Activated naive CD4-positive, alpha-beta T cell treated with anti-CD3 and anti-CD28 coated beads, Interleukin-2, amount 10 ng/mL, durations not matched to agents 7 days and 5 days (primary cell): ENCODE measurements at regions not wholly inside any gene's neighbourhood (a gene's known extent, or its start where the extent isn't known, plus 50 kb on each side); places are given as distances from the start of the nearest gene placed in this dataset.

Experiments used
- CTCF ChIA-PET: fragments of 350-600 bp; sonication (Branson Sonifier 250); formaldehyde crosslinking; loops from one replicate; lab custom pipeline; 2021; ENCODE audit warnings: antibody characterized with exemption; lab: Charles Lee
- DNase-seq: peaks from one replicate; pipeline ENCODE4 v3.0.0-alpha.2; 2020
- H3K27ac Mint-ChIP-seq: one replicate; pipeline ENCODE4 v1.8.0; 2021; ENCODE audit warnings: mild to moderate bottlenecking, moderate library complexity, mixed read lengths
- H3K27me3 Mint-ChIP-seq: one replicate; pipeline ENCODE4 v1.8.0; 2021; ENCODE audit warnings: mild to moderate bottlenecking, mixed read lengths
- H3K36me3 Mint-ChIP-seq: one replicate; pipeline ENCODE4 v1.8.0; 2021; ENCODE audit warnings: mixed read lengths
- H3K4me1 Mint-ChIP-seq: one replicate; pipeline ENCODE4 v1.8.0; 2021; ENCODE audit warnings: mixed read lengths
- H3K4me3 Mint-ChIP-seq: one replicate; pipeline ENCODE4 v1.8.0; 2021; ENCODE audit warnings: mild to moderate bottlenecking, moderate library complexity, mixed read lengths
- H3K9me3 Mint-ChIP-seq: one replicate; pipeline ENCODE4 v1.8.0; 2021; ENCODE audit warnings: mixed read lengths

DNA sequence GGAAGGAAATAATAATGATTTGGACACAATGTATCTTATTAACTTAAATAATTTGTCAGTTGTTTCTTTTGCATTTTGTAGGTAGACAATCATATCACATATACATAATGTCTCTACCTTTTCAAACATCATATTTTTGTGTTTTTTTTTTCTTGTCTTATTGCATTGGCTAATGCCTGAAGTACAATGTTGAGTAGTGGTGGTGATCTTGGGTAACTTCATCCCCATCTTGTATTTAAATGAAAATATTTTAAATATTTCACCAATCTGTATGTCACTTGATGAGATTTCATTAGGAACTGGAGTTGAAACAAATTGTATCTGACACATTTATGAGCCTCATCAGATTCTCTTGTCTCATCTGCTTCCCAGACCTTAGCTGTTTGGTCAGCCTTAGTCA is 109.7 kb upstream of the LHX5 start:
- no peaks in the 10 kb centered on the region for H3K4me1 Mint-ChIP-seq
- H3K9me3 Mint-ChIP-seq = peaks cover 5% of the 10 kb centered on the region
- no peak overlapping the region for H3K4me3 Mint-ChIP-seq
- H3K27me3 Mint-ChIP-seq = peaks cover 7% of the 10 kb centered on the region
- no peak overlapping the region for H3K27ac Mint-ChIP-seq
- no peak for DNase-seq
- CTCF ChIA-PET = no interaction called here
- no peaks in the 10 kb centered on the region for H3K36me3 Mint-ChIP-seq

DNA sequence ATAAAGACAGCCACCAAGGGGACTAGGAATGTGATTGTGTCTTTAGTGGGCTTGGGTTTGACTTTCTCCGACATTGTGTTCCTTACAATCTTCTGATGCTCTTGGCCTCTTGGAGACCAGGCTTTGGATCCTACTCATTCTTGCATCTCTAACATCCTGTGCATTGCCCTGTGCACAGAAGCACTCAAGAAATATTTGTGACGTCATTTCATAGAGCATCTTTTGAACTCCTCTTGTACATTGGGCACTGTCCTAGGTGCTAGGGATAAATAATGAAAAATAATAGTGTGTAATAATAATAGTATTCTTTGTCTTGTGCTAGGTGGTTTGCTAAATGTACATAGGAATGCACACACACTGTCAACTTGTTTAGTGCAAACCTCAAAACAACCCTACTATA is 108.8 kb upstream of the LHX5 start:
- CTCF ChIA-PET = no interaction called here
- Mint-ChIP-seq H3K9me3 (peaks cover 5% of the 10 kb centered on the region), H3K27ac (no peak overlapping the region), H3K27me3 (peaks cover 7% of the 10 kb centered on the region), H3K4me3 (no peak overlapping the region), H3K4me1 (no peaks in the 10 kb centered on the region), H3K36me3 (no peaks in the 10 kb centered on the region)
- no peak for DNase-seq

- peaks cover 5% of the 10 kb centered on the region for H3K9me3 Mint-ChIP-seq
- H3K36me3 Mint-ChIP-seq = no peaks in the 10 kb centered on the region
- H3K4me3 Mint-ChIP-seq = no peak overlapping the region
- CTCF ChIA-PET = no interaction called here
- H3K4me1 Mint-ChIP-seq = no peaks in the 10 kb centered on the region
- no peak for DNase-seq
- H3K27ac Mint-ChIP-seq = no peak overlapping the region
- no peaks in the 10 kb centered on the region for H3K27me3 Mint-ChIP-seq
Observed at GRCh38 chr12:113577464-113578129, 105.9 kb upstream of the LHX5 start.

GRCh38 chr12:113575386-113575785 is 103.7 kb upstream of the LHX5 start:
- DNase-seq = no peak
- CTCF ChIA-PET = no interaction called here
- Mint-ChIP-seq H3K36me3 (no peaks in the 10 kb centered on the region), H3K27ac (no peak overlapping the region), H3K4me3 (no peak overlapping the region), H3K4me1 (no peaks in the 10 kb centered on the region), H3K9me3 (no peaks in the 10 kb centered on the region), H3K27me3 (no peaks in the 10 kb centered on the region)

DNA sequence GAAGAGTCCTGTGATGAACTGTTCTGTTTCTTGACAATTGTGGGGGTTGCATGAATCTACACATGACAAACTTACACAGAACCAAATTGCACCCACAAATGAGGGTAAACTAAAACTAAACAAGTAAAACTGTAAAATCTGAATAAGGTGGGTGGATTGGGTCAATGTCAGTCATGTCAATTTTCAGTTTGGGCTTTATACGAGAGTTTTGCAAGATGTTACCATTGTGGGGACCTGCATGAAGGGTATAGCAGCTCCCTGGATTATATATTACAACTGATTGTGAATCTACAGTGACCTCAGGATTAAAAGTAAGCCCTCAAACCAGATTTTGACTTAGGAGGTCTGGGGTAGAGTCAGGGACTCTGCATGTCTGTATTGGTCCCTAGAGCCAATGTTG is 101.5 kb upstream of the LHX5 start:
- Mint-ChIP-seq H3K4me3 (no peak overlapping the region), H3K36me3 (no peaks in the 10 kb centered on the region), H3K9me3 (no peaks in the 10 kb centered on the region), H3K4me1 (no peaks in the 10 kb centered on the region), H3K27ac (no peak overlapping the region), H3K27me3 (no peaks in the 10 kb centered on the region)
- CTCF ChIA-PET = no interaction called here
- no peak for DNase-seq

- CTCF ChIA-PET = interaction anchor here (0.8 kb wide), 1 partner anchor 23 kb away, joined by 4 read pairs; no protein-coding TSS in a partner anchor
- DNase-seq = no peak
- no peaks in the 10 kb centered on the region for H3K4me1 Mint-ChIP-seq
- H3K9me3 Mint-ChIP-seq = no peaks in the 10 kb centered on the region
- H3K27ac Mint-ChIP-seq = no peak overlapping the region
- H3K36me3 Mint-ChIP-seq = no peaks in the 10 kb centered on the region
- H3K4me3 Mint-ChIP-seq = no peak overlapping the region
- H3K27me3 Mint-ChIP-seq = no peaks in the 10 kb centered on the region
Observed at GRCh38 chr12:113571713-113572112, 100.0 kb upstream of the LHX5 start.

- H3K27ac Mint-ChIP-seq = no peak overlapping the region
- H3K36me3 Mint-ChIP-seq = no peaks in the 10 kb centered on the region
- H3K4me1 Mint-ChIP-seq = no peaks in the 10 kb centered on the region
- H3K9me3 Mint-ChIP-seq = no peaks in the 10 kb centered on the region
- no peak overlapping the region for H3K4me3 Mint-ChIP-seq
- peaks cover 7% of the 10 kb centered on the region for H3K27me3 Mint-ChIP-seq
- CTCF ChIA-PET = no interaction called here
- DNase-seq = no peak
Observed at GRCh38 chr12:113569806-113570205, 98.1 kb upstream of the LHX5 start.

- Mint-ChIP-seq H3K36me3 (no peaks in the 10 kb centered on the region), H3K4me1 (no peaks in the 10 kb centered on the region), H3K27me3 (peaks cover 7% of the 10 kb centered on the region), H3K4me3 (no peak overlapping the region), H3K27ac (no peak overlapping the region), H3K9me3 (no peaks in the 10 kb centered on the region)
- no peak for DNase-seq
- CTCF ChIA-PET = no interaction called here
Observed at GRCh38 chr12:113568021-113568420, 96.3 kb upstream of the LHX5 start.

GRCh38 chr12:113565368-113565767 is 93.7 kb upstream of the LHX5 start:
- CTCF ChIA-PET = no interaction called here
- Mint-ChIP-seq H3K4me3 (no peak overlapping the region), H3K27me3 (peaks cover 7% of the 10 kb centered on the region), H3K9me3 (no peaks in the 10 kb centered on the region), H3K4me1 (no peaks in the 10 kb centered on the region), H3K36me3 (no peaks in the 10 kb centered on the region), H3K27ac (no peak overlapping the region)
- DNase-seq = no peak

DNA sequence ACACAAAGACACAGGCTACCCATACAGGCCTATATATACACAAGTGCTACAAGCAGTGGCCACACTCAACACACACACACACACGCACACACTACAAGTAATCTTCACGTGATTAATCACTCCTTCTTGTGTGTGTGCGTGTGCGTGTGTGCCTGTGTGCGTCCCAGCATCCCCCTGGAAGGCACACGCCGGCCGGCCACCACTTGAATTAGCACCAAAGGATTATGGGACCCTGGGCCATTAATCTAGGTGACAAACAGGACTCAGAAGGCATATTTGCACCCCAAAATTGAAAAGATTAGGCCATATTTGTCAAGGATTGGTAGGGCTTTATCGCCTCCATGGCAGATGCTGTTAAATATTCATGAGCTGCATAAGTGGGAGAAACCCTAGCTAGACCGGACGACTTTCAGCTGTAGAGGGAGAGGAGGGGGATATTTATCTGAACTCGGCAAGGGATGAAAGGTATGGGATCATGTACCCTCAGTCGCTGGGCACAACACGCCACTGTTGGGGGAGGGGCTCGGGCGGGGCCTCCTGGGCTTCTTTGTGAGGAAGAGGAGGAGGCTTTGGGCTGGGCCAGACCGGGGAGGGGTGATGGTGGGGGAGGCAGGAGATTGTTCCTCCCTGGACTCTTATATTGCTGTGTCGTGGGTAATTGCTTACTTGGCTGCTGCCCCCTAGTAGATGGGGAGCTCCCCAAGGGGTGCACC is 89.6 kb upstream of the LHX5 start:
- Mint-ChIP-seq H3K27ac (no peak overlapping the region), H3K4me3 (no peak overlapping the region), H3K36me3 (no peaks in the 10 kb centered on the region), H3K9me3 (no peaks in the 10 kb centered on the region), H3K4me1 (no peaks in the 10 kb centered on the region), H3K27me3 (peaks cover 7% of the 10 kb centered on the region)
- CTCF ChIA-PET = no interaction called here
- no peak for DNase-seq

- H3K9me3 Mint-ChIP-seq = no peaks in the 10 kb centered on the region
- no peaks in the 10 kb centered on the region for H3K4me1 Mint-ChIP-seq
- H3K27me3 Mint-ChIP-seq = no peaks in the 10 kb centered on the region
- CTCF ChIA-PET = no interaction called here
- no peaks in the 10 kb centered on the region for H3K36me3 Mint-ChIP-seq
- H3K27ac Mint-ChIP-seq = no peak overlapping the region
- no peak overlapping the region for H3K4me3 Mint-ChIP-seq
- no peak for DNase-seq
Observed at GRCh38 chr12:113559466-113559865, 87.8 kb upstream of the LHX5 start.

DNA sequence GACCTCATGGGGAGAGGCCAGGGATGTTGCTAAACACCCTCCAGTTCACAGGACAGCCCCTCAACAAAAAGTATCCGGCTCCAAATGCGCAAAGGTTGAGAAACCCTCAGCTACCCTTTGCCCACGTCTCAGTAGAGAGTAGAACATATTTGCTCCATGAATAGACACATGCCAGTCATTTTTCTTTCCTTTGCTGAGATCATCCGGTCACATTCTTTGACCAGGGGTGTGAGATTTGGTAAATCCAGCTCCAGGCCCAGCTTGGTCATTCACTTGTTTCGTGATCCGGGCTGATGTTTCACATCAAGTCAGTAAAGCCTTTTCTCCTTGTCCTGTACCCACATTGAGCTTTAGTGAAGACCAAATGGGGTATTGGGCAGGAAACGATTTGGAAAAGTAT is 83.6 kb upstream of the LHX5 start:
- CTCF ChIA-PET = no interaction called here
- no peaks in the 10 kb centered on the region for H3K36me3 Mint-ChIP-seq
- no peak for DNase-seq
- H3K4me3 Mint-ChIP-seq = no peak overlapping the region
- H3K27ac Mint-ChIP-seq = no peak overlapping the region
- H3K27me3 Mint-ChIP-seq = peaks cover 4% of the 10 kb centered on the region
- H3K9me3 Mint-ChIP-seq = peaks cover 2% of the 10 kb centered on the region
- no peaks in the 10 kb centered on the region for H3K4me1 Mint-ChIP-seq

- Mint-ChIP-seq H3K27ac (no peak overlapping the region), H3K27me3 (peaks cover 4% of the 10 kb centered on the region), H3K4me3 (no peak overlapping the region), H3K9me3 (peaks cover 6% of the 10 kb centered on the region), H3K4me1 (no peaks in the 10 kb centered on the region), H3K36me3 (no peaks in the 10 kb centered on the region)
- DNase-seq = no peak
- CTCF ChIA-PET = no interaction called here
Observed at GRCh38 chr12:113552760-113553159, 81.1 kb upstream of the LHX5 start.

DNA sequence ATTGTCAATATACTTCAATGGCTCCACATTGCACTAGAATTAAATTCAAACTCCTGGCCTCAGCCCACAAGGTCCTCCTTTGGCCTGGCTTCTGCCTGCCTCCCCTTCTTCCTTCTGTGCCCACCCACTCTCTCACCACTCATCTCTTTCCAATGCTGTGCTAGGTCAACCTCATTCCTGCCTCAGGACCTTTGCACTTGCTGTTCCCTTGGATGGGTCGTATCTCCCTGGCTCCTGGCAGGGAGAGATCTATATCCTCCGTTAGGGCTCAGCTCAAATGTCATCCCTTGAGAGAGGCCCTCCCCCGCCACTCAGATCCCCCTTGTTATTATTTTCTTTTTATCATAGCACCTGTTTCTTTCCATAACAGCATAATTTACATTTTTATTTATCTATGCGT is 79.9 kb upstream of the LHX5 start:
- H3K4me1 Mint-ChIP-seq = no peaks in the 10 kb centered on the region
- H3K9me3 Mint-ChIP-seq = peaks cover 6% of the 10 kb centered on the region
- no peak overlapping the region for H3K4me3 Mint-ChIP-seq
- no peaks in the 10 kb centered on the region for H3K36me3 Mint-ChIP-seq
- H3K27me3 Mint-ChIP-seq = peaks cover 12% of the 10 kb centered on the region
- H3K27ac Mint-ChIP-seq = no peak overlapping the region
- CTCF ChIA-PET = no interaction called here
- no peak for DNase-seq

- H3K4me3 Mint-ChIP-seq = no peak overlapping the region
- H3K9me3 Mint-ChIP-seq = peaks cover 6% of the 10 kb centered on the region
Observed at GRCh38 chr12:113548467-113548866, 76.8 kb upstream of the LHX5 start.

More at GRCh38 chr12:113548467-113548866, 76.8 kb upstream of the LHX5 start:
- Mint-ChIP-seq H3K27ac (no peak overlapping the region), H3K27me3 (peaks cover 12% of the 10 kb centered on the region), H3K4me1 (no peaks in the 10 kb centered on the region), H3K36me3 (no peaks in the 10 kb centered on the region)
- CTCF ChIA-PET = no interaction called here
- DNase-seq = no peak
